ENCODE measurements at regions not wholly inside any gene's neighbourhood (a gene's known extent, or its start where the extent isn't known, plus 50 kb on each side); places are given as distances from the start of the nearest gene placed in this dataset.

DNA sequence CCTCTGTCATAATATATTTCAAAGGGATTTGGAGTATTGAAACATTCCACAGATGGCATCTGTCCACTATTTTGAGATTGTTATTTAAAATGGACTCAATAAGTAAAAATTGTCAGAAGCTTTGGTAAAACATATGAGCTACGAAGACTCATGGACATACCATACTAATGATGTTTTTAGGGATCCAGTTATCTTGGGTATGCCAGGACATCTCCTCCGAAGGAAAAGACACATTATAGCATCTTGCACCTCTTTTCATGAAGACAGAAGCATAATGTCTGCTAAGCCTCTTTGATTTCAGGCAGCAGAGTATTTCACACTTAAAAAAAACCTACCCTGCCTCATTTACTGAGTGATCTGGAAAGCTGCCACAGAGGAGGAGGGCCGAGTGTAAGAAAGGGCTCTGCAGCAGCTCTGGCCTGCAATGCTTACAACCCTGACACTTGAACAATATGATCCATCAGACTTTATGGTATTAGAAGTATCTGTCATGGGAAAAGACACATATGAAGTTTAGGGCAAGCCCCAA is 284.8 kb downstream of the TUSC7 start:
- DNase-seq, result no peak
- H3F3A ChIP-seq (replicated peaks; ENCODE audit: insufficient read depth), result no peaks in the 10 kb centered on the region
- POLR2A ChIA-PET, result no interaction called here
- H3K9me2 ChIP-seq, result peaks cover 3% of the 10 kb centered on the region; the same call in 1 of the 2 replicates
- no peak overlapping the region for H3K4me2 ChIP-seq
- no peaks in the 10 kb centered on the region for H4K20me1 ChIP-seq (ENCODE audit: insufficient read depth)
- H3K4me3 ChIP-seq (ENCODE audit: low read depth in 2 of 2, low read length in 1 of 2), result no peak overlapping the region
- no peaks in the 10 kb centered on the region for H3K36me3 ChIP-seq (replicated peaks in 1 of 2; ENCODE audit: control insufficient read depth in 1 of 2, insufficient read depth in 2 of 2, low read length in 1 of 2)
- CTCF ChIA-PET, result interaction anchor here (1.1 to 1.2 kb wide), 2 partner anchors 16 to 21 kb away, joined by 3 read pairs; no protein-coding TSS in a partner anchor
- H3K27me3 ChIP-seq (ENCODE audit: insufficient read depth), result no peaks in the 10 kb centered on the region
- no peak overlapping the region for H3K27ac ChIP-seq (ENCODE audit: low read depth in 2 of 2, low read length in 1 of 2)
- 60% methylated on average over 3 of the region's 3 CpGs for WGBS (ENCODE audit: low lambda C conversion rate)
- peaks cover 0 to under 1% of the 10 kb centered on the region in 2 experiments; a peak in 1 of 4 replicates for H3K4me1 ChIP-seq (ENCODE audit: control insufficient read depth in 1 of 2, insufficient read depth in 2 of 2, low read depth in 1 of 2, low read length in 1 of 2)
- TF ChIP-seq, protein P1, sequence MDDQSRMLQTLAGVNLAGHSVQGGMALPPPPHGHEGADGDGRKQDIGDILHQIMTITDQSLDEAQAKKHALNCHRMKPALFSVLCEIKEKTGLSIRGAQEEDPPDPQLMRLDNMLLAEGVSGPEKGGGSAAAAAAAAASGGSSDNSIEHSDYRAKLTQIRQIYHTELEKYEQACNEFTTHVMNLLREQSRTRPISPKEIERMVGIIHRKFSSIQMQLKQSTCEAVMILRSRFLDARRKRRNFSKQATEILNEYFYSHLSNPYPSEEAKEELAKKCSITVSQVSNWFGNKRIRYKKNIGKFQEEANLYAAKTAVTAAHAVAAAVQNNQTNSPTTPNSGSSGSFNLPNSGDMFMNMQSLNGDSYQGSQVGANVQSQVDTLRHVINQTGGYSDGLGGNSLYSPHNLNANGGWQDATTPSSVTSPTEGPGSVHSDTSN (IDR thresholded peaks at IDR 0.05), result no peak
- no peak for TF ChIP-seq FOSL2 (IDR thresholded peaks at IDR 0.05; ENCODE audit: borderline replicate concordance, low read depth)
- TF ChIP-seq JUND (IDR thresholded peaks at IDR 0.05), result no peak
- TF ChIP-seq, protein P2, sequence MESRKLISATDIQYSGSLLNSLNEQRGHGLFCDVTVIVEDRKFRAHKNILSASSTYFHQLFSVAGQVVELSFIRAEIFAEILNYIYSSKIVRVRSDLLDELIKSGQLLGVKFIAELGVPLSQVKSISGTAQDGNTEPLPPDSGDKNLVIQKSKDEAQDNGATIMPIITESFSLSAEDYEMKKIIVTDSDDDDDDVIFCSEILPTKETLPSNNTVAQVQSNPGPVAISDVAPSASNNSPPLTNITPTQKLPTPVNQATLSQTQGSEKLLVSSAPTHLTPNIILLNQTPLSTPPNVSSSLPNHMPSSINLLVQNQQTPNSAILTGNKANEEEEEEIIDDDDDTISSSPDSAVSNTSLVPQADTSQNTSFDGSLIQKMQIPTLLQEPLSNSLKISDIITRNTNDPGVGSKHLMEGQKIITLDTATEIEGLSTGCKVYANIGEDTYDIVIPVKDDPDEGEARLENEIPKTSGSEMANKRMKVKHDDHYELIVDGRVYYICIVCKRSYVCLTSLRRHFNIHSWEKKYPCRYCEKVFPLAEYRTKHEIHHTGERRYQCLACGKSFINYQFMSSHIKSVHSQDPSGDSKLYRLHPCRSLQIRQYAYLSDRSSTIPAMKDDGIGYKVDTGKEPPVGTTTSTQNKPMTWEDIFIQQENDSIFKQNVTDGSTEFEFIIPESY (IDR thresholded peaks at IDR 0.05; ENCODE audit: borderline replicate concordance, low read depth), result no peak
- no peak for TF ChIP-seq RXRA (IDR thresholded peaks at IDR 0.05; ENCODE audit: borderline replicate concordance, low read depth)
- TF ChIP-seq, protein P3, sequence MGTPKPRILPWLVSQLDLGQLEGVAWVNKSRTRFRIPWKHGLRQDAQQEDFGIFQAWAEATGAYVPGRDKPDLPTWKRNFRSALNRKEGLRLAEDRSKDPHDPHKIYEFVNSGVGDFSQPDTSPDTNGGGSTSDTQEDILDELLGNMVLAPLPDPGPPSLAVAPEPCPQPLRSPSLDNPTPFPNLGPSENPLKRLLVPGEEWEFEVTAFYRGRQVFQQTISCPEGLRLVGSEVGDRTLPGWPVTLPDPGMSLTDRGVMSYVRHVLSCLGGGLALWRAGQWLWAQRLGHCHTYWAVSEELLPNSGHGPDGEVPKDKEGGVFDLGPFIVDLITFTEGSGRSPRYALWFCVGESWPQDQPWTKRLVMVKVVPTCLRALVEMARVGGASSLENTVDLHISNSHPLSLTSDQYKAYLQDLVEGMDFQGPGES (IDR thresholded peaks at IDR 0.05; ENCODE audit: low read depth, low read length), result no peak
- TF ChIP-seq, protein P4, sequence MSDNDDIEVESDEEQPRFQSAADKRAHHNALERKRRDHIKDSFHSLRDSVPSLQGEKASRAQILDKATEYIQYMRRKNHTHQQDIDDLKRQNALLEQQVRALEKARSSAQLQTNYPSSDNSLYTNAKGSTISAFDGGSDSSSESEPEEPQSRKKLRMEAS (IDR thresholded peaks at IDR 0.05; ENCODE audit: low read depth), result no peak
- H2AFZ ChIP-seq (ENCODE audit: low read depth), result no peak overlapping the region
- no peak overlapping the region for H3K9ac ChIP-seq
- no peaks in the 10 kb centered on the region for H3K79me2 ChIP-seq (ENCODE audit: insufficient read depth)
- H3K9me3 ChIP-seq, result no peaks in the 10 kb centered on the region

DNA sequence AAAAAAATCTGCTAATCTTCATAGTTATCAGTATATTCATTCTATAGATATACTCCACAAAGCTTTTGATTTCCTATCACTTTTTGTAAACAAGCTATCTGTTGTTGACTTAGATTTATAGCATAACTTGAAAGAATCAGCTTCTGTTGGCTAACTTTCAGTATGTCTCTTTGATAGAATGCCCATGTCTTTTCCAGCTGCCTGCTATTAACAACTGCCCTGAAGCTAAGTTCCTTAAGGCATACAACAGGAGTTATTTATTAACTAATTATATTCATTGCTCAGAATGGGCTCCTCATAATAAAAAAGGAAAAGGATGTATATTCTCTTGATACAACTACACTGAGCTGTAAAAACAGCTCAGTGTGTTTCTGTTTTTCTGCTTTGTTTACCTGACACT is 293.9 kb downstream of the TUSC7 start:
- Histone ChIP-seq H2AFZ (ENCODE audit: low read depth) (no peak overlapping the region), H3K36me3 (replicated peaks in 1 of 2; ENCODE audit: control insufficient read depth in 1 of 2, insufficient read depth in 2 of 2, low read length in 1 of 2) (no peaks in the 10 kb centered on the region), H3K9ac (no peak overlapping the region), H3K9me2 (peaks cover 3% of the 10 kb centered on the region; the same call in 1 of the 2 replicates), H3K79me2 (ENCODE audit: insufficient read depth) (no peaks in the 10 kb centered on the region), H3F3A (replicated peaks; ENCODE audit: insufficient read depth) (no peaks in the 10 kb centered on the region), H3K27ac (ENCODE audit: low read depth in 2 of 2, low read length in 1 of 2) (no peak overlapping the region; a peak in 1 of 4 replicates), H3K27me3 (ENCODE audit: insufficient read depth) (no peaks in the 10 kb centered on the region), H3K9me3 (no peaks in the 10 kb centered on the region), H3K4me2 (no peak overlapping the region), H3K4me3 (ENCODE audit: low read depth in 2 of 2, low read length in 1 of 2) (no peak overlapping the region), H4K20me1 (ENCODE audit: insufficient read depth) (no peaks in the 10 kb centered on the region), H3K4me1 (ENCODE audit: control insufficient read depth in 1 of 2, insufficient read depth in 2 of 2, low read depth in 1 of 2, low read length in 1 of 2) (no peaks in the 10 kb centered on the region; a peak in 1 of 4 replicates)
- DNase-seq, result no peak
- ChIA-PET POLR2A (no interaction called here), CTCF (interaction anchor here (0.8 kb wide), 1 partner anchor 233 kb away, joined by 3 read pairs; no protein-coding TSS in a partner anchor)
- TF ChIP-seq TEAD4 (IDR thresholded peaks at IDR 0.05; ENCODE audit: borderline replicate concordance, insufficient read depth) (no peak), EP300 (IDR thresholded peaks at IDR 0.05; ENCODE audit: borderline replicate concordance in 1 of 2, low read depth in 1 of 2, low read length in 1 of 2) (no peak; a peak in 1 of 4 replicates), YY1 (IDR thresholded peaks at IDR 0.05; ENCODE audit: low read depth) (no peak), TAF1 (IDR thresholded peaks at IDR 0.05; ENCODE audit: borderline replicate concordance, low read depth, low read length) (no peak), RCOR1 (IDR thresholded peaks at IDR 0.05; ENCODE audit: low read length) (no peak), SIN3A (IDR thresholded peaks at IDR 0.05; ENCODE audit: borderline replicate concordance, low read depth, low read length) (no peak)
- TF ChIP-seq, protein P5, sequence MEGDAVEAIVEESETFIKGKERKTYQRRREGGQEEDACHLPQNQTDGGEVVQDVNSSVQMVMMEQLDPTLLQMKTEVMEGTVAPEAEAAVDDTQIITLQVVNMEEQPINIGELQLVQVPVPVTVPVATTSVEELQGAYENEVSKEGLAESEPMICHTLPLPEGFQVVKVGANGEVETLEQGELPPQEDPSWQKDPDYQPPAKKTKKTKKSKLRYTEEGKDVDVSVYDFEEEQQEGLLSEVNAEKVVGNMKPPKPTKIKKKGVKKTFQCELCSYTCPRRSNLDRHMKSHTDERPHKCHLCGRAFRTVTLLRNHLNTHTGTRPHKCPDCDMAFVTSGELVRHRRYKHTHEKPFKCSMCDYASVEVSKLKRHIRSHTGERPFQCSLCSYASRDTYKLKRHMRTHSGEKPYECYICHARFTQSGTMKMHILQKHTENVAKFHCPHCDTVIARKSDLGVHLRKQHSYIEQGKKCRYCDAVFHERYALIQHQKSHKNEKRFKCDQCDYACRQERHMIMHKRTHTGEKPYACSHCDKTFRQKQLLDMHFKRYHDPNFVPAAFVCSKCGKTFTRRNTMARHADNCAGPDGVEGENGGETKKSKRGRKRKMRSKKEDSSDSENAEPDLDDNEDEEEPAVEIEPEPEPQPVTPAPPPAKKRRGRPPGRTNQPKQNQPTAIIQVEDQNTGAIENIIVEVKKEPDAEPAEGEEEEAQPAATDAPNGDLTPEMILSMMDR (IDR thresholded peaks at IDR 0.05), result no peak
- TF ChIP-seq, protein P1 (IDR thresholded peaks at IDR 0.05), result no peak
- TF ChIP-seq, protein P6, sequence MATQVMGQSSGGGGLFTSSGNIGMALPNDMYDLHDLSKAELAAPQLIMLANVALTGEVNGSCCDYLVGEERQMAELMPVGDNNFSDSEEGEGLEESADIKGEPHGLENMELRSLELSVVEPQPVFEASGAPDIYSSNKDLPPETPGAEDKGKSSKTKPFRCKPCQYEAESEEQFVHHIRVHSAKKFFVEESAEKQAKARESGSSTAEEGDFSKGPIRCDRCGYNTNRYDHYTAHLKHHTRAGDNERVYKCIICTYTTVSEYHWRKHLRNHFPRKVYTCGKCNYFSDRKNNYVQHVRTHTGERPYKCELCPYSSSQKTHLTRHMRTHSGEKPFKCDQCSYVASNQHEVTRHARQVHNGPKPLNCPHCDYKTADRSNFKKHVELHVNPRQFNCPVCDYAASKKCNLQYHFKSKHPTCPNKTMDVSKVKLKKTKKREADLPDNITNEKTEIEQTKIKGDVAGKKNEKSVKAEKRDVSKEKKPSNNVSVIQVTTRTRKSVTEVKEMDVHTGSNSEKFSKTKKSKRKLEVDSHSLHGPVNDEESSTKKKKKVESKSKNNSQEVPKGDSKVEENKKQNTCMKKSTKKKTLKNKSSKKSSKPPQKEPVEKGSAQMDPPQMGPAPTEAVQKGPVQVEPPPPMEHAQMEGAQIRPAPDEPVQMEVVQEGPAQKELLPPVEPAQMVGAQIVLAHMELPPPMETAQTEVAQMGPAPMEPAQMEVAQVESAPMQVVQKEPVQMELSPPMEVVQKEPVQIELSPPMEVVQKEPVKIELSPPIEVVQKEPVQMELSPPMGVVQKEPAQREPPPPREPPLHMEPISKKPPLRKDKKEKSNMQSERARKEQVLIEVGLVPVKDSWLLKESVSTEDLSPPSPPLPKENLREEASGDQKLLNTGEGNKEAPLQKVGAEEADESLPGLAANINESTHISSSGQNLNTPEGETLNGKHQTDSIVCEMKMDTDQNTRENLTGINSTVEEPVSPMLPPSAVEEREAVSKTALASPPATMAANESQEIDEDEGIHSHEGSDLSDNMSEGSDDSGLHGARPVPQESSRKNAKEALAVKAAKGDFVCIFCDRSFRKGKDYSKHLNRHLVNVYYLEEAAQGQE (IDR thresholded peaks at IDR 0.05; ENCODE audit: low read depth, low read length), result no peak
